ENCODE measurements at regions not wholly inside any gene's neighbourhood (a gene's known extent, or its start where the extent isn't known, plus 50 kb on each side); places are given as distances from the start of the nearest gene placed in this dataset.

DNA sequence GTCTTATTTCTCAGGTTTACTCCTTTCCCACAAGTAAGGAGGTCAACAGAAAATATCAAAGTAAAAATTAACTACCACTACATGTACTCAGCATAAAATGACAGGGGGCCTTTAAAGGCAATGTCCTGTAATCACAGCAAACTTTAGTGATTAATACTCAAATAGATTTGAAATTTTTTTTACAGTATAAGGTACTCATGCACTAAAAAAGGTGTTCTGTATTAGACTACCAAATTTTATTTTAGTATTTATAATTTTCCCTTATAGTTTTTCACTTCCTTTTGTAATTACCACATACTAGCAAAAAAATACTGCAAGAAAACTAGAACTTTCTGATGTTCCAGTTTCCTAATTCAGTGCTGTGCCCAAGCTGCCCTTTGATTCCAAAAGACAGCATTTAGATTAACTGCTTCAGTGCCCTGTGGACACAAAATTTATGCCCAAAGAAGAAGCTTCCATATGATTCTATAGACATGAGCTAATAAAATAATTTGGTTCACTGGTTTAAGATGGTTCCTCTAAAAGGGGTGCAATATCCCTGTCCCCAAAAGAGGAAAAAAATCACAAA lies 70.6 kb downstream of the KLF12 start:
- H3K4me3 ChIP-seq (ENCODE audit: control insufficient read depth, low read depth, low read length) = no peak overlapping the region
- TF ChIP-seq CTCF (IDR thresholded peaks at IDR 0.05; ENCODE audit: control insufficient read depth, insufficient read depth, low read depth, low read length, missing control alignments) = no peak
- no peak for DNase-seq (ENCODE audit: low read depth)

- peak overlapping the region; percentile 5 for H3K4me3 ChIP-seq (ENCODE audit: control insufficient read depth, low read depth, low read length)
- DNase-seq (ENCODE audit: low read depth) = peak; percentile 17
- no peak for TF ChIP-seq CTCF (IDR thresholded peaks at IDR 0.05; ENCODE audit: control insufficient read depth, insufficient read depth, low read depth, low read length, missing control alignments)
Observed at GRCh38 chr13:74062933-74063332, 71.3 kb downstream of the KLF12 start.

DNA sequence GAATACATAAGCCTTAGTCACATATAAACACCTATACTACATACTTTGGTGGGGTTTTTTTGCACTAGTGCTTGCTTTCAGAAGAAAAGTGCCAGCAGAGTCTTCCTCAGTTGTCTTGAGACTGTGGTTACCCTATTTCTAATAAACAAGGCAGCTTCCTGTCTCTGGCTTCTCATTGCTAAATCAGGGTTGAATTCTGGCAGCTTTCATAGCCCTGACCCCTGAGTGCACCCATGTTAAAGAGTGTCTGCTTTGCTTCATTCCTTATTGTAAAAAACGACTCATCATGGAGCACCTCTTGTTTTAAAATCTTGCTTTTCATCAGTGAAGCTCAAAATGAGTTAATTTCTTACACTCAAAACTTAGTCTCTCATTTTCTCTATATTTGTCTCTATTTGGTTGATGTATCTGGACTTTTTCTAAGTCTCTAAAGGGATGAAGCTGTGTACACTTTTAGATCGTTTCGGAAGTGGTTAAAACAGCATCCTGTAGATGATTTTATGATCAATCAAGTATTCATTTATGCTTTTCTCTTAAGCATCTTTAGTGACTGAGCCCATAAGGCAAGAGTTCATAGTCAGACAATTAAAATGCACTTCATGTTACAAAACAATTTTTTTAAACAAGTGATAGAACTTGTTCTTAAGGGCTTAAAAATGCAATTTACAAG lies 72.1 kb downstream of the KLF12 start:
- DNase-seq (ENCODE audit: low read depth) = peak; percentile 47
- TF ChIP-seq CTCF (IDR thresholded peaks at IDR 0.05; ENCODE audit: control insufficient read depth, insufficient read depth, low read depth, low read length, missing control alignments) = no peak
- no peak overlapping the region for H3K4me3 ChIP-seq (ENCODE audit: control insufficient read depth, low read depth, low read length)

GRCh38 chr13:74056801-74057542 lies 77.2 kb downstream of the KLF12 start:
- DNase-seq (ENCODE audit: low read depth) = no peak
- no peak overlapping the region for H3K4me3 ChIP-seq (ENCODE audit: control insufficient read depth, low read depth, low read length)
- TF ChIP-seq CTCF (IDR thresholded peaks at IDR 0.05; ENCODE audit: control insufficient read depth, insufficient read depth, low read depth, low read length, missing control alignments) = no peak

DNA sequence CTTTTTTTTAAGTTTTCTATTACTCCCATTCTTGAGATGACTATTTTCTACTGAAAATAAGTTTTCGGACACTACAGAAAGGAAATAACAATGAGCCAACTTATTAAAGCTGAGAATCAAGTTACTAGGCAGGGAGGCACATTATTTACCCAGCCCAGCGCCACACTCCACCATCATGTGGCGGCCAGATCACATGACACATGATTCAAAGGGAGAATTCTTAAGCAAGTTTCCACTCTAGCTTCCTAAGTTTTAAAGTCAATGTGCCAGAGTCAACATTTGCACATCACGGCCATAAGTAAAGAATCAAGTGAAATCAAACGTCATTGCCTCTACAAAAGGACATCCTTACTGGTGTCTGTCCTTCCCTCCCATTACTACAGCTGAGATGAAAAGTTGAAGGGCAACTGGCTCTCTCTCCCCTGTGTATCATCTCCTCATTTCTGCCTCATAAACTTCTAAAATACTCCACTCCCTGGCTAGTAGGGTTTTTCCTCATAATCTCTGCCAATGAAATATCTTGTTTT lies 81.7 kb downstream of the KLF12 start:
- no peak for DNase-seq (ENCODE audit: low read depth)
- no peak for TF ChIP-seq CTCF (IDR thresholded peaks at IDR 0.05; ENCODE audit: control insufficient read depth, insufficient read depth, low read depth, low read length, missing control alignments)
- no peak overlapping the region for H3K4me3 ChIP-seq (ENCODE audit: control insufficient read depth, low read depth, low read length)

DNA sequence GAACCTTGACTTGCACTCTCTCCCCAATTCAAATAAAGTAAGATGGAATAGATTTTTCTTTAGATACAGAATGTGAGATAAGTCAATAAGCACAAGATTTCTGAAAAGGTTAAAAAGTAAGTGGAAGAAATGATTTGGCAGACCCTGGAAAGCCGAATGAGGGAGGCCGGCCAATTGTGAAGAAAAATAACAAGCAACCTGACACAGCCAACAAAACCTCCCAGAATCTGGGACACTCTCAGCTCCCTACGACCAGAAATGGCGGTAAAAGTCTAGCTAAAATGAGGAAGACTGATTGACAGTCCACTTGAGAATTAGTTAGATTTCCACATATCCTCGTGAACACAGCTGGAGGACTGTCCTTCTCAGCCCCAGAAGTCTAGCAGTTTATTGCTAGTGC lies 85.4 kb downstream of the KLF12 start:
- H3K4me3 ChIP-seq (ENCODE audit: control insufficient read depth, low read depth, low read length) = no peak overlapping the region
- no peak for DNase-seq (ENCODE audit: low read depth)
- TF ChIP-seq CTCF (IDR thresholded peaks at IDR 0.05; ENCODE audit: control insufficient read depth, insufficient read depth, low read depth, low read length, missing control alignments) = no peak
